T-helper 1 cell treated with Interleukin-12 subunit alpha and Interleukin-12 subunit beta and Interleukin-4 antibody, amounts not matched to agents 30 μg/mL and 1 μg/mL, for 36 hours (primary cell): ENCODE measurements at regions not wholly inside any gene's neighbourhood (a gene's known extent, or its start where the extent isn't known, plus 50 kb on each side); places are given as distances from the start of the nearest gene placed in this dataset.

Experiments
- H3K27ac Mint-ChIP-seq: one replicate; pipeline ENCODE4 v1.8.0; 2021; ENCODE audit warnings: mild to moderate bottlenecking, mixed read lengths
- H3K27me3 Mint-ChIP-seq: one replicate; pipeline ENCODE4 v1.8.0; 2021; ENCODE audit warnings: low read depth, mixed read lengths
- H3K36me3 Mint-ChIP-seq: one replicate; pipeline ENCODE4 v1.8.0; 2021; ENCODE audit warnings: low read depth, mixed read lengths
- H3K4me1 Mint-ChIP-seq: one replicate; pipeline ENCODE4 v1.8.0; 2021; ENCODE audit warnings: low read depth, mixed read lengths
- H3K4me3 Mint-ChIP-seq: one replicate; pipeline ENCODE4 v1.8.0; 2021; ENCODE audit warnings: mild to moderate bottlenecking, moderate library complexity, mixed read lengths
- H3K9me3 Mint-ChIP-seq: one replicate; pipeline ENCODE4 v1.8.0; 2021; ENCODE audit warnings: mixed read lengths

DNA sequence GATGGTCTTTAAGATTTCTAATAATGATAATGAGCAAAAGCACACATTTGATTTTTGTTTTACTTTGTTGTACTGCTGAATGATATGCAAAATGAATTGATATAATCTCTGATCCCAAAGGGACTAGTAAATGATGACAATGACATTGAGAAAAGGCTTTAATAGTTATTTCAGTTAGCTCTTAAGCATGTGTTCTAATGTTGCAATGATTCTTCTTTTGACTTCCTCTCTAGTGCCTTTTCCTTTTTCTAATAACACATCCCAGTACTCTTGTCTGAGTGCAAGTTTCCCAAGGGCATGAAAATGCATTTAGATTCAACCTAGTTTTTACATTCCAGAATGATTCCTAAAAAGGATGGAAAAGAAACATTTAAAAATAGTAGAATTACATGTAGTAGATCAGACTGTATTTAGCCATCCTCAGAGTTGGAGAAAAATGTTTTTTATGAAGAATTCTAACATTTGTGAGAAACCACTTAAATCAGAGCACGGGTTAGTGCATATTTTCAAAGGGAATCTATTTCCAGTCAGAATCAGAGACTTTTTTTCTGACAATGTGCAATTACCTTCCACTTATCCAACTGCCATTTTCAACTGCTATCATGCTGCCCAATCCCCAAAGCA is 508.8 kb downstream of the C4orf33 start:
- no peaks in the 10 kb centered on the region for H3K9me3 Mint-ChIP-seq
- no peaks in the 10 kb centered on the region for H3K4me1 Mint-ChIP-seq
- no peak overlapping the region for H3K27ac Mint-ChIP-seq
- no peak overlapping the region for H3K4me3 Mint-ChIP-seq
- H3K36me3 Mint-ChIP-seq: no peaks in the 10 kb centered on the region
- no peaks in the 10 kb centered on the region for H3K27me3 Mint-ChIP-seq

DNA sequence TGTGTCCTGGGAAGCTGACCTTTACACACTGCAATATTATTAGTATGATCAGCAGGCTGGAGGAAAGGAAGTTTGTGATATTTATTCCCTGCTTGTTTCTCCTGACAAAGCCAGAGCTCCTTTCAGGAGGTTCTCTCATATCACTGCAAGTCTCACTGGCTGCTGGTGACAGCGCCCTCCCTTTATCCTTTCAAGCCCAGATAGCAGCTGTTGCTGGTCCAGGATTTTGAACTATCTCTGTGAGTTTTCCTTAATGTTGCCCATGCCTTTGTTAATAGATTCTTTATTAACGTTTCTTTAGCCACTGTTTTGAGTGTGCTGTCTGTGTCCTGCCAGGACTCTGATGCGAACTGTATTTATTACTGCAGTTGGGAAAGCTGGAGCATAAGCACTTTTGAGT is 518.7 kb downstream of the C4orf33 start:
- no peak overlapping the region for H3K4me3 Mint-ChIP-seq
- no peaks in the 10 kb centered on the region for H3K9me3 Mint-ChIP-seq
- H3K4me1 Mint-ChIP-seq: no peaks in the 10 kb centered on the region
- no peaks in the 10 kb centered on the region for H3K36me3 Mint-ChIP-seq
- no peaks in the 10 kb centered on the region for H3K27me3 Mint-ChIP-seq
- no peak overlapping the region for H3K27ac Mint-ChIP-seq

GRCh38 chr4:129622566-129622965 is 526.6 kb downstream of the C4orf33 start:
- Mint-ChIP-seq H3K36me3 (no peaks in the 10 kb centered on the region), H3K4me3 (no peak overlapping the region), H3K27me3 (no peaks in the 10 kb centered on the region), H3K4me1 (no peaks in the 10 kb centered on the region), H3K27ac (no peak overlapping the region), H3K9me3 (no peaks in the 10 kb centered on the region)

GRCh38 chr4:129623233-129623875 is 527.4 kb downstream of the C4orf33 start:
- H3K36me3 Mint-ChIP-seq: no peaks in the 10 kb centered on the region
- no peaks in the 10 kb centered on the region for H3K27me3 Mint-ChIP-seq
- no peak overlapping the region for H3K4me3 Mint-ChIP-seq
- H3K27ac Mint-ChIP-seq: no peak overlapping the region
- no peaks in the 10 kb centered on the region for H3K4me1 Mint-ChIP-seq
- H3K9me3 Mint-ChIP-seq: no peaks in the 10 kb centered on the region

DNA sequence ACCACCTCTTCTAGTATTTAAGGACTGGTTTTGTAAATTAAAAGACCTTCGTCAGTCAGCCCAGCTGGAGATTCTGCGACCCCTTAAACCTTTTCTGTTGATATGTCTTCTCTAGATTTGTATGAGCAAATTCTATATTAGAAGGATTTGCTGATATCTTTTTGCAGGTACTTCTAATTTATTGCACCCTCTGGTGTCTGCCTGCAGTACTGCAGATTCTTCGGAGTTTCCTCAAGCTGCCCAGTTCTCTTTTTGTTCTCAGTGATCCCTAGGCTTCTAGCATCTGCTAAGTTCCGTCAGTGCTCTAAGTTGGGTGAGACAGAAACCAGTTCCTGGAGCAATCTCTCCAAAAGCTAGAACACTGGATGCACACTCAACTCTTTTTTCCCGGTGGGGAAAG is 545.2 kb downstream of the C4orf33 start:
- H3K27ac Mint-ChIP-seq: no peak overlapping the region

GRCh38 chr4:129645461-129645860 is 549.5 kb downstream of the C4orf33 start:
- Mint-ChIP-seq H3K36me3 (no peaks in the 10 kb centered on the region), H3K4me3 (no peak overlapping the region), H3K27ac (no peak overlapping the region), H3K27me3 (no peaks in the 10 kb centered on the region), H3K9me3 (no peaks in the 10 kb centered on the region), H3K4me1 (no peaks in the 10 kb centered on the region)

More for the DNA sequence above, 545.2 kb downstream of the C4orf33 start:
- H3K27me3 Mint-ChIP-seq: no peaks in the 10 kb centered on the region
- H3K4me1 Mint-ChIP-seq: no peaks in the 10 kb centered on the region
- no peaks in the 10 kb centered on the region for H3K36me3 Mint-ChIP-seq
- no peak overlapping the region for H3K4me3 Mint-ChIP-seq
- no peaks in the 10 kb centered on the region for H3K9me3 Mint-ChIP-seq

- Mint-ChIP-seq H3K9me3 (no peaks in the 10 kb centered on the region), H3K4me1 (no peaks in the 10 kb centered on the region), H3K27me3 (no peaks in the 10 kb centered on the region), H3K36me3 (no peaks in the 10 kb centered on the region), H3K4me3 (no peak overlapping the region), H3K27ac (no peak overlapping the region)
Measured at GRCh38 chr4:129668092-129668491, 572.1 kb downstream of the C4orf33 start.

- H3K4me1 Mint-ChIP-seq: no peaks in the 10 kb centered on the region
- H3K36me3 Mint-ChIP-seq: no peaks in the 10 kb centered on the region
- H3K9me3 Mint-ChIP-seq: no peaks in the 10 kb centered on the region
- H3K27ac Mint-ChIP-seq: no peak overlapping the region
- no peak overlapping the region for H3K4me3 Mint-ChIP-seq
- no peaks in the 10 kb centered on the region for H3K27me3 Mint-ChIP-seq
Measured at GRCh38 chr4:129672941-129673340, 577.0 kb downstream of the C4orf33 start.

DNA sequence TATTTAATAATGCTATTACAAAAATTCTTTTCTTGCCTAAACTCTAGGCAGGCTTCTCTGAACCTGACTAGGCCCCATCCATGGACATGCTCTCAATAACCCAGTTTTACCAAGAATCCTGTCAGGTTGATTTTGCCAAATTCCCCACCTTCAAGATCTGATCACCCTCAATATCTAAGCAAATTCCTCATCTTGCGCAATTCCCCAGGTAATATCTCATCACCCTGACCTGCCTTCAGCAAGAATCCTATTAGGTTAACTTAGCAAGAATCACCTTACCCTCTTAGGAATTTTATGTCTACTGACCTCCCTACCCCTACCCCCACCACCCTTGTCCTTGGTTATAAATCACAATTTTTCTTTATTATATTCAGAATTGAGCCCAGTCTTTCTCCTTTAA is 579.1 kb downstream of the C4orf33 start:
- Mint-ChIP-seq H3K4me1 (no peaks in the 10 kb centered on the region), H3K27ac (no peak overlapping the region), H3K9me3 (no peaks in the 10 kb centered on the region), H3K4me3 (no peak overlapping the region), H3K36me3 (no peaks in the 10 kb centered on the region), H3K27me3 (no peaks in the 10 kb centered on the region)

- no peaks in the 10 kb centered on the region for H3K27me3 Mint-ChIP-seq
- H3K36me3 Mint-ChIP-seq: no peaks in the 10 kb centered on the region
- no peak overlapping the region for H3K4me3 Mint-ChIP-seq
- H3K27ac Mint-ChIP-seq: no peak overlapping the region
- H3K4me1 Mint-ChIP-seq: no peaks in the 10 kb centered on the region
- no peaks in the 10 kb centered on the region for H3K9me3 Mint-ChIP-seq
Measured at GRCh38 chr4:129676934-129677333, 581.0 kb downstream of the C4orf33 start.

DNA sequence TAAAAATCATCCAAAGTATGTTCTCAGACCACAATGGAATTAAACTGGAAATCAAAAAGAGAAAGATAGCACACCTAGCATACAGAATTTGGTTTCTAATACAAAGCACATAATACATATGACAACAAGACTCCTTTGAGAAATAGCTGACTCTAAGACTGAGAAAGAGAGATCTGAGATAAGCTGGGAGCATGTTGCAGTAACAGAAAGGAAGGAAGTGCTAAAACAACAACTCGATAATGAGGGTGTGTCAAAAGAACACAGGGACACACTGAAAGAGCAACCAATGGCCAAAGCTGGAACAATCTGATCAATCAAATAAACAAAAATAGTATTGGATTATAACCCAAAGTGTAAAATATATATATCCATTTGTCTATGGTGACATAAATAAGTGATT is 586.6 kb downstream of the C4orf33 start:
- H3K36me3 Mint-ChIP-seq: no peaks in the 10 kb centered on the region
- no peaks in the 10 kb centered on the region for H3K27me3 Mint-ChIP-seq
- H3K9me3 Mint-ChIP-seq: no peaks in the 10 kb centered on the region
- H3K4me1 Mint-ChIP-seq: peaks cover 4% of the 10 kb centered on the region
- no peak overlapping the region for H3K4me3 Mint-ChIP-seq
- H3K27ac Mint-ChIP-seq: no peak overlapping the region

DNA sequence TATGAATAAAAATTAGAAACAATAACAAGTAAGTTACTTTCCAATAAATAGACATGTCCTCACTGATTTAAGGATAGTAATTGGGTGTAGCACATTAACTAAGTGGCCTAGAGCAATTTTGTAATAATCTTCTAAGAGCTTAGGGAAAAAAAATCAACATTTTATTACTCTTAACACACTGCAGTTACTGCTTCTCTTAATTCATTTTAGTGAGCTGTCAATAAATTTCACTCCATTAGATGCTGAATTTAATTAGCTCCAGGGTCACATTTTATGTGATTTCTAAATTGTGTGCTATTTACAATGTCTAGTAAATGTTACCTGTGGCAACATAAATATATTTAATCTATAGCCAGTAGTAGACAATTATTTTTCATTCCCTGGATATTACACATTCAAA is 612.0 kb downstream of the C4orf33 start:
- Mint-ChIP-seq H3K9me3 (no peaks in the 10 kb centered on the region), H3K36me3 (no peaks in the 10 kb centered on the region)

GRCh38 chr4:129708784-129709183 is 612.8 kb downstream of the C4orf33 start:
- no peaks in the 10 kb centered on the region for H3K27me3 Mint-ChIP-seq
- H3K9me3 Mint-ChIP-seq: no peaks in the 10 kb centered on the region
- no peak overlapping the region for H3K4me3 Mint-ChIP-seq
- no peaks in the 10 kb centered on the region for H3K4me1 Mint-ChIP-seq
- no peaks in the 10 kb centered on the region for H3K36me3 Mint-ChIP-seq
- no peak overlapping the region for H3K27ac Mint-ChIP-seq

More for the DNA sequence above, 612.0 kb downstream of the C4orf33 start:
- no peak overlapping the region for H3K27ac Mint-ChIP-seq
- H3K4me1 Mint-ChIP-seq: no peaks in the 10 kb centered on the region
- no peaks in the 10 kb centered on the region for H3K27me3 Mint-ChIP-seq
- no peak overlapping the region for H3K4me3 Mint-ChIP-seq

DNA sequence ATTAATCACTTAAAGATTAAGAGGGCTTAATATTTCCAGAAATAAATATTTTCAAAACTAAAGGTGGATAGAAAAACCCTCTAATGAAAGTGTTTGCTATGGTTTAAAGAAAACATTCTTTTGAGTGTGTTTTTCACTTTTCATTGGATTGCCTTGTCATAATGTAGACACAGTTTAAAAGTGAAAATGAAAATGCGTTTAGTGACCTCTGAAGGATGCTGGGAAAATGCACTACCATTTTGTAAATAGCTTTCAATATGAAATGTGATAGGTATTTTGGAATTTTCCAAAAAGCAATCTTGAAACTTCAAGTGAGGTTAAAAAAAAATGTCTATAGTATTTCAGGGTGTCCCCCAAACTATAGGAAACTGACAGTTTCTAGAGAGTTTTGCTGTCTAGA is 642.2 kb downstream of the C4orf33 start:
- Mint-ChIP-seq H3K27ac (no peak overlapping the region), H3K9me3 (no peaks in the 10 kb centered on the region), H3K4me3 (no peak overlapping the region), H3K4me1 (no peaks in the 10 kb centered on the region), H3K36me3 (no peaks in the 10 kb centered on the region), H3K27me3 (no peaks in the 10 kb centered on the region)

DNA sequence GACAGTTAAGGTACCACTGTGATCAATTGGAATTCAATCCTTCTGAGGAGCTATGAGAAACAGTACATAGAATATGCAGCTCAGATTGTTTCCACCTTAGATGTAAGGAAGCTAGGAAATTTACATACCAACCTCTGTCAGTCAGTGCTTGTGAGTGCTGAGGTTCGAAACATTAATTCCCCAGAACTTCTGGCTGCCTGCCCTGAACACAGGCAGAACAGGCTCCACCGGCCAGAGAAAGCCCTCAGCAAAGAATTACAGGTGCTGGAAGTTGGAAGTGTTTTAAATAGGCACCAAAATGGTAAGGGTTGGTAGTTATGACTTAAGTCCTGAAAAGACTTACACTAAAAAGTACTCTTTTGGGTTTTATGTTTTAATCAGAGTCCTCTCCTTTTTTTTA is 651.8 kb downstream of the C4orf33 start:
- H3K27me3 Mint-ChIP-seq: no peaks in the 10 kb centered on the region
- no peaks in the 10 kb centered on the region for H3K36me3 Mint-ChIP-seq
- H3K27ac Mint-ChIP-seq: no peak overlapping the region
- no peak overlapping the region for H3K4me3 Mint-ChIP-seq
- H3K4me1 Mint-ChIP-seq: no peaks in the 10 kb centered on the region
- H3K9me3 Mint-ChIP-seq: no peaks in the 10 kb centered on the region
